ENCODE measurements at regions not wholly inside any gene's neighbourhood (a gene's known extent, or its start where the extent isn't known, plus 50 kb on each side); places are given as distances from the start of the nearest gene placed in this dataset.

- Histone ChIP-seq H3K36me3 (ENCODE audit: control insufficient read depth in 2 of 2, extremely low read depth in 1 of 2, insufficient read depth in 2 of 2, low read length in 2 of 2) (no peaks in the 10 kb centered on the region), H3K4me2 (ENCODE audit: control insufficient read depth, extremely low read depth, insufficient read depth, low read depth, low read length) (no peak overlapping the region), H3K27ac (ENCODE audit: control insufficient read depth, insufficient read depth, low read length) (no peak overlapping the region), H3K27me3 (ENCODE audit: control insufficient read depth, extremely low read depth, insufficient read depth, low read length) (no peaks in the 10 kb centered on the region), H3K9me3 (ENCODE audit: control insufficient read depth, low read depth, low read length) (no peaks in the 10 kb centered on the region), H4K20me1 (ENCODE audit: control insufficient read depth, extremely low read depth, insufficient read depth, low read length) (no peaks in the 10 kb centered on the region), H3K9ac (ENCODE audit: control insufficient read depth, extremely low read depth, insufficient read depth, low read length) (no peak overlapping the region), H2AFZ (ENCODE audit: control insufficient read depth, low read length) (no peak overlapping the region), H3K4me1 (ENCODE audit: control insufficient read depth, extremely low read depth, insufficient read depth, low read length) (no peaks in the 10 kb centered on the region), H3K9me1 (ENCODE audit: control insufficient read depth, extremely low read depth, insufficient read depth, low read length) (no peaks in the 10 kb centered on the region), H3K4me3 (ENCODE audit: control insufficient read depth in 2 of 3, extremely low read depth in 1 of 3, insufficient read depth in 2 of 3, low read depth in 1 of 3, low read length in 3 of 3) (no peak overlapping the region), H3K79me2 (ENCODE audit: control insufficient read depth, insufficient read depth, low read length) (no peaks in the 10 kb centered on the region)
- DNase-seq (ENCODE audit: low read depth, low spot score) (no peak), FAIRE-seq (no peak)
- no peak for TF ChIP-seq EZH2 (IDR thresholded peaks at IDR 0.05; ENCODE audit: low read length)
- TF ChIP-seq CTCF (optimal IDR thresholded peaks at IDR 0.05 in 1 of 3, IDR thresholded peaks at IDR 0.05 in 1 of 3, conservative IDR thresholded peaks at IDR 0.05 in 1 of 3; ENCODE audit: extremely low read depth in 1 of 3, insufficient read depth in 2 of 3, low read length in 3 of 3) = no peak
- dilution Hi-C loops (cut with MboI; ENCODE audit: extremely low pct_ligation_motif_present, low sequenced_read_pairs) = no loop called here
These were observed 317.4 kb downstream of the IPO8 start for GRCh38 chr12:30378307-30378706.

- Histone ChIP-seq H3K79me2 (ENCODE audit: control insufficient read depth, insufficient read depth, low read length) (no peaks in the 10 kb centered on the region), H3K9me3 (ENCODE audit: control insufficient read depth, low read depth, low read length) (no peaks in the 10 kb centered on the region), H3K4me2 (ENCODE audit: control insufficient read depth, extremely low read depth, insufficient read depth, low read depth, low read length) (no peak overlapping the region), H3K36me3 (ENCODE audit: control insufficient read depth in 2 of 2, extremely low read depth in 1 of 2, insufficient read depth in 2 of 2, low read length in 2 of 2) (no peaks in the 10 kb centered on the region), H3K9ac (ENCODE audit: control insufficient read depth, extremely low read depth, insufficient read depth, low read length) (no peak overlapping the region), H3K4me3 (ENCODE audit: control insufficient read depth in 2 of 3, extremely low read depth in 1 of 3, insufficient read depth in 2 of 3, low read depth in 1 of 3, low read length in 3 of 3) (no peak overlapping the region), H2AFZ (ENCODE audit: control insufficient read depth, low read length) (no peak overlapping the region), H3K9me1 (ENCODE audit: control insufficient read depth, extremely low read depth, insufficient read depth, low read length) (no peaks in the 10 kb centered on the region), H3K27me3 (ENCODE audit: control insufficient read depth, extremely low read depth, insufficient read depth, low read length) (no peaks in the 10 kb centered on the region), H3K27ac (ENCODE audit: control insufficient read depth, insufficient read depth, low read length) (no peak overlapping the region), H3K4me1 (ENCODE audit: control insufficient read depth, extremely low read depth, insufficient read depth, low read length) (no peaks in the 10 kb centered on the region), H4K20me1 (ENCODE audit: control insufficient read depth, extremely low read depth, insufficient read depth, low read length) (no peaks in the 10 kb centered on the region)
- FAIRE-seq (no peak), DNase-seq (ENCODE audit: low read depth, low spot score) (no peak)
- dilution Hi-C loops (cut with MboI; ENCODE audit: extremely low pct_ligation_motif_present, low sequenced_read_pairs) = no loop called here
- TF ChIP-seq EZH2 (IDR thresholded peaks at IDR 0.05; ENCODE audit: low read length) = no peak
- TF ChIP-seq CTCF (optimal IDR thresholded peaks at IDR 0.05 in 1 of 3, IDR thresholded peaks at IDR 0.05 in 1 of 3, conservative IDR thresholded peaks at IDR 0.05 in 1 of 3; ENCODE audit: extremely low read depth in 1 of 3, insufficient read depth in 2 of 3, low read length in 3 of 3) = no peak
These were observed 330.8 kb downstream of the IPO8 start for GRCh38 chr12:30364822-30365221.

Measured in keratinocyte (primary cell).